Tibial nerve (tissue), 3 donors: ENCODE measurements at regions not wholly inside any gene's neighbourhood (a gene's known extent, or its start where the extent isn't known, plus 50 kb on each side); places are given as distances from the start of the nearest gene placed in this dataset.
"Not testable (repeated sequence)": the region's sequence is repeated elsewhere in the genome, so short reads cannot be mapped to it uniquely, and the experiment has no call there.

Experiments
- POLR2A ChIP-seq, 2 donors: fragments of 450-650 bp; IDR thresholded peaks; one replicate each; pipeline ENCODE4 v1.6.1; 2017; ENCODE audit warnings: antibody characterized with exemption in 2 of 2, mild to moderate bottlenecking in 2 of 2, moderate library complexity in 2 of 2
- TF ChIP-seq, protein P1 (sequence below), 5 experiments: fragments of 200-600 bp in 3 of 5; fragments of 450-650 bp in 2 of 5; sonication (generic) in 3 of 5; IDR thresholded peaks; one replicate each; pipeline ENCODE4 v1.5.1; 2016 to 2019; ENCODE audit warnings: antibody characterized with exemption in 5 of 5, mild to moderate bottlenecking in 3 of 5, moderate library complexity in 2 of 5

DNA sequence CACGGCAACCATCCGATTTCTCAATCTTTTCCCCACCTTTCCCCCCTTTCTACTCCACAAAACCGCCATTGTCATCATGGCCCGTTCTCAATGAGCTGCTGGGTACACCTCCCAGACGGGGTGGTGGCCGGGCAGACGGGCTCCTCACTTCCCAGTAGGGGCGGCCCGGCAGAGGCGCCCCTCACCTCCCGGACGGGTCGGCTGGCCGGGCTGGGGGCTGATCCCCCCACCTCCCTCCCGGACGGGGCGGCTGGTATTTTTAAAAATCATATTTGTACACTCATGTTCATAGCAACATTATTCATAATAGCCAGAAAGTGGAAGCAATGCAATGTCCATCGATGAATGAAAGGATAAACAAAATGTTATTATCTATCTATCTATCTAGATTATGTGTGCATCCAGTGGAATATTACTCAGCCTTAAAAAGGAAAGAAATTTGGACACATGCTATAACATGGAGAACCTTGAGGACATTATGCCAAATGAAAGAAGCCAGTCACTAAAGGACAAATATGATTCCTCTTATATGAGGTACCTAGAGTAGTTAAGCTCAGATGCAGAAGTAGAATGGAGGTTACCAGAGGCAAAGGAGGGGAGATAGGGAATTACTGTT is 78.4 kb upstream of the NDUFV2 start:
- TF ChIP-seq, protein P1, sequence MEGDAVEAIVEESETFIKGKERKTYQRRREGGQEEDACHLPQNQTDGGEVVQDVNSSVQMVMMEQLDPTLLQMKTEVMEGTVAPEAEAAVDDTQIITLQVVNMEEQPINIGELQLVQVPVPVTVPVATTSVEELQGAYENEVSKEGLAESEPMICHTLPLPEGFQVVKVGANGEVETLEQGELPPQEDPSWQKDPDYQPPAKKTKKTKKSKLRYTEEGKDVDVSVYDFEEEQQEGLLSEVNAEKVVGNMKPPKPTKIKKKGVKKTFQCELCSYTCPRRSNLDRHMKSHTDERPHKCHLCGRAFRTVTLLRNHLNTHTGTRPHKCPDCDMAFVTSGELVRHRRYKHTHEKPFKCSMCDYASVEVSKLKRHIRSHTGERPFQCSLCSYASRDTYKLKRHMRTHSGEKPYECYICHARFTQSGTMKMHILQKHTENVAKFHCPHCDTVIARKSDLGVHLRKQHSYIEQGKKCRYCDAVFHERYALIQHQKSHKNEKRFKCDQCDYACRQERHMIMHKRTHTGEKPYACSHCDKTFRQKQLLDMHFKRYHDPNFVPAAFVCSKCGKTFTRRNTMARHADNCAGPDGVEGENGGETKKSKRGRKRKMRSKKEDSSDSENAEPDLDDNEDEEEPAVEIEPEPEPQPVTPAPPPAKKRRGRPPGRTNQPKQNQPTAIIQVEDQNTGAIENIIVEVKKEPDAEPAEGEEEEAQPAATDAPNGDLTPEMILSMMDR (IDR thresholded peaks at IDR 0.05): not testable (repeated sequence)
- not testable (repeated sequence) for TF ChIP-seq POLR2A (IDR thresholded peaks at IDR 0.05)
